WTC11 (cell line): ENCODE measurements at regions not wholly inside any gene's neighbourhood (a gene's known extent, or its start where the extent isn't known, plus 50 kb on each side); places are given as distances from the start of the nearest gene placed in this dataset.

Experiments used
- ATAC-seq: fragments of 200-7000 bp; cut with Tn5 transposase; 2 replicates; pipeline ENCODE4 v1.10.0; 2021; ENCODE audit warnings: mild to moderate bottlenecking, moderate library complexity
- CTCF ChIA-PET: fragments of 300-600 bp; sonication (Branson Sonifier 250); formaldehyde crosslinking; loops from one replicate; lab custom pipeline; 2021; ENCODE audit warnings: antibody characterized with exemption; lab: Charles Lee
- POLR2A ChIA-PET: fragments of 350-600 bp; sonication (Branson Sonifier 250); formaldehyde crosslinking; loops from one replicate; lab custom pipeline; 2021; ENCODE audit warnings: antibody characterized with exemption; lab: Charles Lee
- DNase-seq: peaks from one replicate; pipeline ENCODE4 v3.0.0; 2021; ENCODE audit warnings: low spot score
- H3K27ac Mint-ChIP-seq: 2 replicates; pipeline ENCODE4 v1.8.0; 2021; ENCODE audit warnings: mixed read lengths
- H3K27me3 Mint-ChIP-seq: 2 replicates; pipeline ENCODE4 v1.8.0; 2021; ENCODE audit warnings: low read depth, mild to moderate bottlenecking, moderate library complexity, mixed read lengths
- H3K36me3 Mint-ChIP-seq: 2 replicates; pipeline ENCODE4 v1.8.0; 2021; ENCODE audit warnings: mixed read lengths
- H3K4me1 Mint-ChIP-seq: 2 replicates; pipeline ENCODE4 v1.8.0; 2022; ENCODE audit warnings: mixed read lengths
- H3K4me3 Mint-ChIP-seq: 2 replicates; pipeline ENCODE4 v1.8.0; 2021; ENCODE audit warnings: mild to moderate bottlenecking, moderate library complexity, mixed read lengths
- H3K9me3 Mint-ChIP-seq: 2 replicates; pipeline ENCODE4 v1.8.0; 2021; ENCODE audit warnings: mixed read lengths
- AFF4 ChIP-seq: sonication (generic); formaldehyde crosslinking; IDR thresholded peaks from 2 replicates; pipeline ENCODE4 v1.8.1; 2023; ENCODE audit warnings: mild to moderate bottlenecking, missing genetic modification reagents, borderline replicate concordance
- ERG ChIP-seq: fragments of 250-450 bp; sonication (Bioruptor Pico); IDR thresholded peaks from 2 replicates; pipeline ENCODE4 v1.8.0; 2021; ENCODE audit warnings: mild to moderate bottlenecking
- GABPB1 ChIP-seq: sonication (generic); formaldehyde crosslinking; IDR thresholded peaks from 2 replicates; pipeline ENCODE4 v1.8.1; 2023; ENCODE audit warnings: mild to moderate bottlenecking, missing genetic modification reagents
- JAZF1 ChIP-seq: fragments of 250-450 bp; sonication (Bioruptor Pico); IDR thresholded peaks from 2 replicates; pipeline ENCODE4 v1.9.0; 2021; ENCODE audit warnings: moderate library complexity, mild to moderate bottlenecking, inconsistent platforms
- JUN ChIP-seq: sonication (generic); formaldehyde crosslinking; IDR thresholded peaks from 2 replicates; pipeline ENCODE4 v1.8.0; 2023; ENCODE audit warnings: mild to moderate bottlenecking, missing genetic modification reagents
- NFATC4 ChIP-seq: fragments of 250-450 bp; sonication (Bioruptor Pico); IDR thresholded peaks from 2 replicates; pipeline ENCODE4 v1.9.0; 2021; ENCODE audit warnings: mild to moderate bottlenecking
- SMAD3 ChIP-seq: sonication (generic); formaldehyde crosslinking; IDR thresholded peaks from 2 replicates; pipeline ENCODE4 v1.8.0; 2022; ENCODE audit warnings: missing genetic modification reagents, mild to moderate bottlenecking, borderline replicate concordance
- SOX15 ChIP-seq: fragments of 250-450 bp; sonication (Bioruptor Pico); IDR thresholded peaks from 2 replicates; pipeline ENCODE4 v1.9.0; 2021; ENCODE audit warnings: mild to moderate bottlenecking
- TCF7 ChIP-seq: sonication (generic); formaldehyde crosslinking; IDR thresholded peaks from 2 replicates; pipeline ENCODE4 v1.8.0; 2022; ENCODE audit warnings: mild to moderate bottlenecking, low read depth, missing genetic modification reagents, moderate library complexity
- ZNF263 ChIP-seq: sonication (generic); formaldehyde crosslinking; IDR thresholded peaks from 2 replicates; pipeline ENCODE4 v1.8.1; 2022; ENCODE audit warnings: low read depth, mild to moderate bottlenecking, moderate library complexity, missing genetic modification reagents
- ZNF671 ChIP-seq: fragments of 250-450 bp; sonication (Bioruptor Pico); IDR thresholded peaks from 2 replicates; pipeline ENCODE4 v1.8.0; 2021; ENCODE audit warnings: mild to moderate bottlenecking
- TF ChIP-seq, protein P1 (sequence below): fragments of 250-450 bp; sonication (Bioruptor Pico); IDR thresholded peaks from 2 replicates; pipeline ENCODE4 v1.9.0; 2021; ENCODE audit warnings: mild to moderate bottlenecking, borderline replicate concordance
- TF ChIP-seq, protein P2 (sequence below): sonication (generic); formaldehyde crosslinking; IDR thresholded peaks from 2 replicates; pipeline ENCODE4 v1.8.1; 2023; ENCODE audit warnings: mild to moderate bottlenecking, moderate library complexity, missing genetic modification reagents

DNA sequence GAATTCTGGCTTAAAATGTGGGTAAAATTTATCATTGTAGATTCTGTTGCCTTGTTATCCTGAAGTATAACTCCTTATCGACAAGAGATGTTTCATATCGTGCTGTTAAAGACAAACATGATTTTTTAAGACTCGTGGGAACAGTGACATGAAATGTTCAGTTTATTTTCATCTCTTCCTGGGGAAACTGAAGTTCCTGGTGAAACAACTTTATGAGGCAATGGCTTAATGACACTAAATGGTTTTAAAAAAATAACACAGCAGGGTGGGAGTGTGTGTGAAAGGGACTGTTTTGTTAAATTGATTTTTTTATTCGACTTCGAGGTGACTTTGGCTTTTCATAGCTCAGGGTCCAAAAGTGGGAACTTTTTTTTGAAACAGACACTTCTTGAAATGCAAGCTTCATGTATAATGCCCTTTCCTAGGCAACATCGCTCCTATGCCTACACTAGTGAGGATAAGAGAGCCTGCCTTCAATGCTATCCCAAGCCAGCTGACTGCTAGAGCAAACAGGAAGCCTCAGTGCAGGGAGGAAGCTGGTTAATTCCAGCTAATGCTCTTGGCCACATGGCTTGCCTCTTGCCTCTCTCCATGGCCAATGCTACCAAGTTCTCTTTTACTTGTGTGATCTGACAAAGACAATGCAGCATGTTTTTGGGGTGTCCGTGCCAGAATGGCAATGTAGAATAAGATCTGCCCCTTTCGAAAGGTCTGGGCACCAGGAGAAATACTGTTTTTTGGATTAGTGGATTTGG, 57.8 kb downstream of the PABIR2 start (continued):
- TF ChIP-seq JUN (no peak), NFATC4 (CRISPR knock-in tag) (no peak), ERG (CRISPR knock-in tag) (no peak), SMAD3 (CRISPR knock-in tag) (no peak), TCF7 (CRISPR knock-in tag) (no peak), SOX15 (CRISPR knock-in tag) (no peak), ZNF263 (no peak), GABPB1 (CRISPR knock-in tag) (no peak)
- TF ChIP-seq, protein P1, sequence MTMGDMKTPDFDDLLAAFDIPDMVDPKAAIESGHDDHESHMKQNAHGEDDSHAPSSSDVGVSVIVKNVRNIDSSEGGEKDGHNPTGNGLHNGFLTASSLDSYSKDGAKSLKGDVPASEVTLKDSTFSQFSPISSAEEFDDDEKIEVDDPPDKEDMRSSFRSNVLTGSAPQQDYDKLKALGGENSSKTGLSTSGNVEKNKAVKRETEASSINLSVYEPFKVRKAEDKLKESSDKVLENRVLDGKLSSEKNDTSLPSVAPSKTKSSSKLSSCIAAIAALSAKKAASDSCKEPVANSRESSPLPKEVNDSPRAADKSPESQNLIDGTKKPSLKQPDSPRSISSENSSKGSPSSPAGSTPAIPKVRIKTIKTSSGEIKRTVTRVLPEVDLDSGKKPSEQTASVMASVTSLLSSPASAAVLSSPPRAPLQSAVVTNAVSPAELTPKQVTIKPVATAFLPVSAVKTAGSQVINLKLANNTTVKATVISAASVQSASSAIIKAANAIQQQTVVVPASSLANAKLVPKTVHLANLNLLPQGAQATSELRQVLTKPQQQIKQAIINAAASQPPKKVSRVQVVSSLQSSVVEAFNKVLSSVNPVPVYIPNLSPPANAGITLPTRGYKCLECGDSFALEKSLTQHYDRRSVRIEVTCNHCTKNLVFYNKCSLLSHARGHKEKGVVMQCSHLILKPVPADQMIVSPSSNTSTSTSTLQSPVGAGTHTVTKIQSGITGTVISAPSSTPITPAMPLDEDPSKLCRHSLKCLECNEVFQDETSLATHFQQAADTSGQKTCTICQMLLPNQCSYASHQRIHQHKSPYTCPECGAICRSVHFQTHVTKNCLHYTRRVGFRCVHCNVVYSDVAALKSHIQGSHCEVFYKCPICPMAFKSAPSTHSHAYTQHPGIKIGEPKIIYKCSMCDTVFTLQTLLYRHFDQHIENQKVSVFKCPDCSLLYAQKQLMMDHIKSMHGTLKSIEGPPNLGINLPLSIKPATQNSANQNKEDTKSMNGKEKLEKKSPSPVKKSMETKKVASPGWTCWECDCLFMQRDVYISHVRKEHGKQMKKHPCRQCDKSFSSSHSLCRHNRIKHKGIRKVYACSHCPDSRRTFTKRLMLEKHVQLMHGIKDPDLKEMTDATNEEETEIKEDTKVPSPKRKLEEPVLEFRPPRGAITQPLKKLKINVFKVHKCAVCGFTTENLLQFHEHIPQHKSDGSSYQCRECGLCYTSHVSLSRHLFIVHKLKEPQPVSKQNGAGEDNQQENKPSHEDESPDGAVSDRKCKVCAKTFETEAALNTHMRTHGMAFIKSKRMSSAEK (CRISPR knock-in tag) = no peak

GRCh38 chrX:134738445-134738844, 58.6 kb downstream of the PABIR2 start:
- Mint-ChIP-seq H3K4me3 (no peak overlapping the region), H3K27ac (no peak overlapping the region), H3K4me1 (peaks cover 43% of the 10 kb centered on the region), H3K36me3 (no peaks in the 10 kb centered on the region), H3K9me3 (0 out of 2 replicates have a peak, but pooled peaks cover 3% of the 10 kb centered on the region), H3K27me3 (no peaks in the 10 kb centered on the region)
- TF ChIP-seq, protein P2, sequence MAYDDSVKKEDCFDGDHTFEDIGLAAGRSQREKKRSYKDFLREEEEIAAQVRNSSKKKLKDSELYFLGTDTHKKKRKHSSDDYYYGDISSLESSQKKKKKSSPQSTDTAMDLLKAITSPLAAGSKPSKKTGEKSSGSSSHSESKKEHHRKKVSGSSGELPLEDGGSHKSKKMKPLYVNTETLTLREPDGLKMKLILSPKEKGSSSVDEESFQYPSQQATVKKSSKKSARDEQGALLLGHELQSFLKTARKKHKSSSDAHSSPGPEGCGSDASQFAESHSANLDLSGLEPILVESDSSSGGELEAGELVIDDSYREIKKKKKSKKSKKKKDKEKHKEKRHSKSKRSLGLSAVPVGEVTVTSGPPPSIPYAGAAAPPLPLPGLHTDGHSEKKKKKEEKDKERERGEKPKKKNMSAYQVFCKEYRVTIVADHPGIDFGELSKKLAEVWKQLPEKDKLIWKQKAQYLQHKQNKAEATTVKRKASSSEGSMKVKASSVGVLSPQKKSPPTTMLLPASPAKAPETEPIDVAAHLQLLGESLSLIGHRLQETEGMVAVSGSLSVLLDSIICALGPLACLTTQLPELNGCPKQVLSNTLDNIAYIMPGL (CRISPR knock-in tag) = no peak
- TF ChIP-seq JAZF1 (CRISPR knock-in tag) (no peak), AFF4 (CRISPR knock-in tag) (no peak), ZNF671 (CRISPR knock-in tag) (no peak)
- CTCF ChIA-PET = no interaction called here
- no peak for DNase-seq
- ATAC-seq = no peak
- POLR2A ChIA-PET = no interaction called here
